HG03280 (cell line): ENCODE measurements at regions not wholly inside any gene's neighbourhood (a gene's known extent, or its start where the extent isn't known, plus 50 kb on each side); places are given as distances from the start of the nearest gene placed in this dataset.

ENCODE experiments used
- ATAC-seq: cut with Tn5 transposase; IDR thresholded peaks from one replicate; pipeline ENCODE4 v1.9.1; 2021; ENCODE audit warnings: mild to moderate bottlenecking, moderate library complexity; ENCODE audit not compliant: unreplicated experiment

DNA sequence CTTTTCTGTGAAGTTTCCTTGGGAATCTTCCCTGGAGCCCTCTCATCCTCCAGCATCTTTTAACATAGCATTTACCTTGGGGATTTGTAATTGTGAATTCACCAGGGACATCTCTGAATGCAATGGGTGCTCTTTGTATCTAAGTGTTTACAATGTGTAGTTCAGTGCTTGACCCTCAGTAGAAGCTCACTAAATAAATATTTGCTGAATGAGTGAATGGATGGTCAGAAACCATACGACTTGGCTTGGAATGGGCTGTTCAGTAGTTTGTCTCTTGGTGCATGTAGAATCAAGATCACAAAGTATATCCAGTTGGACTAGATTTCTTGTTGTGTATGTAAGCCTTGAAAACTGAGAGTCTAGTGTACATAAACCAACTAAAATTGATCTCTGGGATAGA lies 81.8 kb upstream of the MEF2C start:
- no peak for ATAC-seq

DNA sequence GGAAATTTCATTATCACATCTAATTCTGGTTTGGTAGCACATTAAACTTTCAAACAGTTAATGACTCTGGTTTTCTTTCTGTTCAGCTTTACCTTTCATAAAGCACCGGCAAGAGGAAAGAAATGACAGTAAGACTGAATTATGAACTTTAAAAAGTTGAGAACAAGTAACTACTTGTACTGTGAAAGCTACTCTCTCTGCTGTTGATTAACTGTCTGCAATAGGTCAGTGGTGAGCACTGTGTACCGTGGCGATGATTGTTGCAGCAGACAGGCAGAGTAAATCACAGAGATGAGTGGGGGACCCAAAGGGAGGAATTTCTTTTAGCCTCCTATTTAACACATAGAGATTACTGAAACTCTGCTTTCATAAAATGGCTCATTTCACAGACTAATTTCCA lies 74.0 kb upstream of the MEF2C start:
- no peak for ATAC-seq

DNA sequence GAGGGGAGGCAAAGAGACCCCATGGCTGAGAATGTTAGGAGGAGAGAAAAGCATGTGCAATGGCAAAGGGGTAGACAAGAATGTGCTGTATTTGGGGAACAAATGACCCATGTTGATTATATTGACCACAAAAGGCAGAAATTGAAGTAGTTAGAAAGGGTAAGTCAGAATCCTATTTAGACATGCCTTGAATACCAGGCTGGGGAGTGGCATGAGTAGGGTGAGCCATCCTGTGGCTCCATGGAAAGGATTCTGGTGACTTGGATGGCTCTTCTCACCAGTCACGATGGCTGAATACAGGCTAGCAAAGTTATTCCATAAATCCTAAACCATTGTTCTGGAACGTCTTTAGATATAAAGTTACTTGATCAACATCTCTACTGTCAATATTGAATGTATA lies 73.4 kb upstream of the MEF2C start:
- no peak for ATAC-seq

DNA sequence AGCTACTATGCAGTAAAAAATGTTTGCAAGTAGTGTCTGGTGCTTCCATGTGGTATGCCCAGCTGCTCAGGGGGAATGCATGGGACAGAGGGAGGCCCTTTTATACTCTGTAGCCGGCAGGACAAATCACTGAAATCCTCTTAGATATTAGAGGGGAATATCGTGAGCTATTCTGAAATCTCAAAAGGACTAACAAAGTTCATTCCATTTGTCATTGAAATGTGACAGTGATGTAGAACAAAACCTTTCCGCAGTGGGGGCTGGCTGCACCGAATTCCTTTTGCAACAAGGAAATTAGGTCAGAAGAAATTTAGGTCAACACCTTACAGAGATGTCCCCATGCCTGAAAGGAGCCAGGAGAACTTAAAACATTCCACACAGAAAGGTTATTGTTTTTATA lies 72.4 kb upstream of the MEF2C start:
- no peak for ATAC-seq

DNA sequence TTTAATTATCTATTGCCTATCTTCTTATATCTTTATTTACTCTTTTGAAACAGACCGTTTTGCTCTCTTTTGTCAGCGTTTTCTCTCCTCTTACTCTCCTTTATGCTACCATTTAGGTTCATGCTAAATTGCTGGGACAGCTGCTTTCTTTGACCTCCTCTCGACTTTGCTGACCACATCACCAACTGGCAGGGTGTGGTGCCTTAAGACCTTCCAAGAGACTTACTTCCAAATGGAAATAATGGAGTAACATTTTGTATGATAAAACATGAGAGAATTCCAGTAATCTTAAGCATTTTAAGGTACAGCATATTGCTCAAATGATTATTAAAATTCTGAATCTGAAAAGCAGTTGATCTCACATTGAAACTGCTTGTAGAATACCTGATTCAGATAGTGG lies 71.5 kb upstream of the MEF2C start:
- no peak for ATAC-seq

DNA sequence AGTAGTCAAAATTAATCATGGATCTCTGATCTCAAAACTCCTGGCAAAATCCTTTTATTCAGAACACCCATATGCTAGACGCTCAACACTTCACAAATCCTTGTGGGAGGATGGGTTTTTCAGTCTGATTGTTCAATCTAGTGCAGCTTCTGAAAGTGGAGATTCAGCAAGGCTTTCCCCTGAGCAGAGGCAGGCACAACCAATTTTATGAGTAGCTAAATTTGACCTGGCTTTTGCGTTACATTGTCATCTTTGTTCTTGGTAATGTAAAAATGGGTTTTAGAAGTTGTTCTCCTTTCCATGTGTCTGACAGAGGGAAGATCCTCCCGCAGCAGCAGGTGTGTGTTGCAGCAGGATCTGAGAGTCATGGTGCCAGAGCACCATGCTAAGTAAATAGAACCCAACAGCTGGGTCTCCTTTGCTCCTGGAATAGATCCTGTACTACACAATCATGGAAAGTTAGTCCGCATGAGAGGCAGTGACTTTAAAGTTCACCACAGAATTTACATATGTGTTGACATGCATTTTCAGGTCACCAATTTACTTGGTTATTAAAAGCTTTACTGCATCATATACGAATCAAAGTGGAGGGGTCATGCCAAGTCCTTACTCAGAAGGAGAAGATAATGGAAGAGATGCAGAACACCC lies 70.1 kb upstream of the MEF2C start:
- ATAC-seq, result no peak

DNA sequence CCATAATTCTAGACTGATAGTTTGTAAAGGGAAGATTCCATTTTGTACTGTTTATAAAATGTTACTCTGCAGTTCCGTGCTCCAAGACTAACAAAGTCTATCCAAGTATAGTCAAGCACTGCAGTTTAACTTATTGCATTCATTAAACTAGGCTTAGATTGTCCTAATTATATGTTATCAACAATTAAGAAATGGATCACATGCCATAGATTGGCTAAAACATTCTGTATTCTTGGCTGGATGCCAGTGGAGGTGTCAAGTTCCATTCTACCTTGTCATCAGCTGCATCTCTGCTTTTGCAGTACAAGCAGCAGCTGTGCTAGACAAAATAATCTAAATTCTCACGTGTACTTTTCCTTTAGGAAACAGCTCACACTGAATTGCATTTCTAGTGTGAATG lies 69.4 kb upstream of the MEF2C start:
- no peak for ATAC-seq

DNA sequence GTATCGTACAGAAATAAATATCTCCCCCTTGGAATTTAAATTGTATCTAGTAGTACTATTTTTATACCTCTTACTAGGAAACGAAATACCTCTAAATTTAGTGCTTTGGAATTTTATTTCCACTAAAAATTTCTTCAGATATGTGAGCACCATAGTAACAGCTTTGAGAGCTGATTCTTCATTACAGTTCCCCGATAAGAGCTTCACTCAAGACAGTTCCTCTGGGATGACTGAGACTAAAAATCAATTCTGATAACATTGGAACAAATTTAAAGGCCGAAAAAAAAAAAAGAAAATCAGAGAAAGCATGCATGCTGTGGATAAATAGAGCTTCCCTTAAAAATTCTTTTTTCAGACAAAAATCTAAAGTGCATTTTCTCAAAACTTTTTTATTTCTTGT lies 68.5 kb upstream of the MEF2C start:
- no peak for ATAC-seq

DNA sequence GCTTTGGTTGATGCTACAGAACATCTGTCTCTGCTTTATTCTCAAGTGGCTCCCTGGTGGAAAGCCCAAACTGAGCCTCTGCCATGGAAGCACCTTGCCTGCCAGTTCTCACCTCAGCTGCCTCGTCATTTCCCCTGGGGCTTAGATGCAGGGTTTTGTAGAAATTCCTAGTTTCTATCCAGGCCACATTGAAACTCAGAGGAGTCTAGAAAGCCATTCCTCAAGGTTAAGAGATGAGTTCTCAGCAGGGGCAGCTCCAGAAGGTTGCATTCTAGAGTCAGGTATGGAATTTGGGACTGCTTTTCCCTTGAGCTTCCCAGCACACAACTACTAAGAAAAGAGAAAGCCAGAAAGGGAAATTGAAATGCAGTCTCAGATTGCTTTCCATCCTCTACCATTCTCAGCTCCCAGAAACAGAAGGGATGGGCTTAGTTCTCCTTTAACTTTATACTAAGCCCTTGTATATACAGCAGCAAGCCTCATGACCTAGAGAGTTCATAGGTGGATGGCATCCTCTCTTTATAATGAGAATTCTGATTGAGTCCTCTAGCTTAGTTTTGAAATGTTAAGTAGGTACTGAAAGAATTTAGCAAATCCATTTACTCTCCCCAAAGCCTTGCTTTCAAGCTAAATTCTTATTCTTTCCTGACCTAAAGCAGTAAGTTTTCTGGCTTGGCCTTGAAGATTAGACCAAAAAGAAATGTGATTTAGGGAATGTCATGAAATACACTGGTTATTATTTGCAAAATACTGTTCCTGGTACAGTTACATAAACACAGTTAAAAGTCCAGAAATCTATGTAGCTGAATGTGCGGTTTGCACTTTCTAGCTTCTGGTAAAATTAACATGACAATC lies 66.0 kb upstream of the MEF2C start:
- ATAC-seq, result no peak

DNA sequence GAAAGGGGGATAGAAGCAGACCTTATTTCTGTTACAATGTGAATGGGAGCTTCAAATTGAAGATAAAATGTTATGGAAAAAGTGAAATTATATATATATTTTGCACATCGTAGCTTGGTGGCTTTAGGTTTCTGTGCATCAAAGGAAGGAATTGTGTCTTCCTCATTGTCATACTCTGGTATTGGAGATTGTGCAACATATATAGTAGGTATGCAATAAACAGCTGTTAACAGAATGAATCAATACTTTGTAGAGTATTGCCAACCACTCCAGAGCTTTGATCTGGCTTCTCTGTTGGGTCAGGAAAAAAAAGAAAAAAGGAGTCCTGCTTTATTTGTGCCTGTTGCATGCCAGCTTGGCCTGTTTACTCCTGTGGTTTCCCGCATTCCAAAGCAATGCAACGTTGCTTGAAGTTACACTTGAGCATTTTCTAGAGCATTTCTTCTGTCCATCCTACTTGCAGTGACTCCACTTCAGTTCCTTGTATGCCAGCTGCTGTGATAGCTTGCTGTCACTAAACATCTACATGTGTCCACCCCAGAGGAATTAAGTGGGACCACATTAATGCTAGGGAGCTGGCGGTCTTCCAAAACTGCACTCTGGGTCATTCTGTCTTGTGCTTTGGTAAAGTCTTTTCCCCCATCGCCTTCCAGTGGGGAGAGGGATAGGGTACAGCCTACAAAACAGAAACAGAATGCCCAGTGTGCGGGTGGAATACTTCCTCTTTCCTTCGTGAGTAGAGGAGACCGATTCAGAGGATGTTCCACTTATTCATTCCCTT lies 62.0 kb upstream of the MEF2C start:
- no peak for ATAC-seq

DNA sequence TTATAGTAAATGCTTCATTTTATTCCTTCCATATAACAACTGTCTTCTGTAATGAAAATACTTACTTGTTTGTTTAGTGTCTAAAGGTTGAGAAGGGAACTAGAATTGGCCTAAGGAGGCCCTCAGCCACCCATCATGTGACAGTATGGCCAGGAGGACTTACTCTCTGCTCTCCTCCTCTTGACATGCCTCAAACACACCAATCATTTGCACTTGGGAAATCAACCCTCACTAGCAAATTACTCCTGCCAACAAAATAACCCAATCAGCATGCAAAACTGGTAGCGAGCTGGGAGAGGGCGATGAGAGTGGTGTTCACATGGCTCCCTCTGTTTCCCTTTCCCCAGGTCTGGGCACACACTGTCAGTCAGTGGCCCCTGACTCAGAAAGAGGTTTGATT lies 58.6 kb upstream of the MEF2C start:
- ATAC-seq, result no peak

DNA sequence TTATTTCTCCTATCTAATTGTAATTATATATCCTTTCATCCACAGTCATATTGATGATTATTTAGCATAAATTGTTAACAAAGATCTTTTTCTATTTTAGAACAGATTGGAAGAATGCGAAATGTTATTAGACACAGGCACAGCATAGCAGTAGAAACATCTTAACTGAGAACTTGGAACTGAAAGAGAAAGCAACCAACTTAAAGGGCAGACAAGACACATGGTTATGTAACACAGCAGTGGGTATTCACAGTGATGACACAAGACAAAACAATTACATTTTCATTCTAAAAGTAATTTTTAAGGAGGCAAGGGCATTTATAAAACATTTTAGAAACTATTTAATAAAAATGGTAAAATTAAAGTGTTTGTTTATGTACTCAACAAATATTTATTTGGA lies 57.7 kb upstream of the MEF2C start:
- no peak for ATAC-seq

DNA sequence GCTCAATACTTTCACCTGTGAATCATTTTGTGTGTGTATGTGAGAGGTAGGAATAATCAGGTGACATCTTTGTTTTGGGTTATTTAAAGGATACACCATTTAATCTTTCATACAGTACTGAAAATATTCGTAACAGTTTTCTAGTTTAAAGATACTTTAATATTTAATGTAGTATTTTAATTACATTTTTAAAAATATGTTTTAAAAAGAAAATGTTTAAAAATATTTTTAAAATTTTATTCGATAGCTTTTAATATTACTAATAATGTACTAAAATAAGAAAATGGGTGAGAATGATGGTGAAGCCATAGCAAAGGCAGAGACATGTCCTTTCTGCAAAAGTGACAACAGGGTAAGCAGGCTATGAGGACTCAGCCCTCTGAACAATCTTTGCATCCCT lies 56.3 kb upstream of the MEF2C start:
- no peak for ATAC-seq

DNA sequence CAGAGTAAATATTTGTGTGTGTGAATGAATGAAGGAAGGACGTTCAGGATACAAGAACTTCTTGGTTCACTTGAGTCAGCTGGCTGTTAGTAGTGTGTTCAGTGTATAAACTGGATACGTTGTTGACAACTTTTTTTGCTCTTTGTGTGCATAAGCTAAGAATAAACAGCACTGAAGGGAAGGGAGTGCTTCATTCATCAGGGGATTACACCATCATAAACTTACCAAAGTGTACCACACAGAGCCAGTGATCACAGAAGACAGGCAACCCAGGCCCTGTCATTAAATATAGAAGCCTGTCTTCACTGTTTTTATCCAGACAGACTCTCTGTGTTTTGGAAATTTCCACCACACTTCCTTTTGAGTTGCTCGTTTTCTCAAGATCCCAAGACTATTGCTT lies 55.5 kb upstream of the MEF2C start:
- ATAC-seq, result no peak

DNA sequence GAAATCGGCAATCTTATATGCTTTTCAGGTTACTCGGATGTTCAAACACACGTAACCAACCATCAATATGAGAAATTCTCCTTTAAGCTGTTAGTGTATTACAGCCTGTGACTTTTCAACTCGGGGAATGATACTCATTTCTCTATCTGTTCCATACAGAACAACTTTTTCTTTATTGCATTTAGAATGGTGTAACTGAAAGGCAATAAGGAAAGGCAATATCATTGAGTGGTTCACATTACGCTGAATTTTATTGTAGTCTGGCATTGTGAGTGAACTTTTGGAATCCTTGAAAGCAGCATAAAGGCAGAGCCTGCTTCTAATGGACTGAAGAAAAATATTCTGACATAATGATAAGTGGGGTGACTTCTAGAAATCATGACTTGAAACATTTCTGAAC lies 54.4 kb upstream of the MEF2C start:
- ATAC-seq, result no peak

DNA sequence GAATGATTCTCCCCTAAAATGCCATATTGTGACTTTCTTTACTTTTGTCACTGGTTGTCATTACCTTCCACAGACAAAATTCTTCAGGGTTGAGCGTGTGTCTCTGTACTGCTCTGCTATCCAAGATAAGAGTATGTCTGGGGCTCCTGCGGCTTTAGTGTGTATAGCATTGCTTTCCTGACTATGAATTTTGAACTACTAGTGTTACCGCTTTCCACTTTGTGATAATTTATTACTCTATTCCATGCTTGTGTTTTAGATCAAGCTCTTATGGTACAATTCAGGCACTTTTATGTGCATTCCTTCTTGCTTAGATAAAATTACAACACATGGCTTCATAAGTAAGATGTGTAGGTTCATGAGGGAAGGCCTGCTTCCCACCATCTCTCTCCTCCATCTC lies 51.5 kb upstream of the MEF2C start:
- no peak for ATAC-seq
